ENCODE measurements at regions not wholly inside any gene's neighbourhood (a gene's known extent, or its start where the extent isn't known, plus 50 kb on each side); places are given as distances from the start of the nearest gene placed in this dataset.

GRCh38 chr18:33924576-33924975, 300.1 kb downstream of the NOL4 start (continued):
- no peak for TF ChIP-seq REST (IDR thresholded peaks at IDR 0.05; ENCODE audit: unreplicated experiment)
- no peak for TF ChIP-seq CTCF (conservative IDR thresholded peaks at IDR 0.05; ENCODE audit: low read depth in 2 of 2)
- no peak for TF ChIP-seq STAT1 (IDR thresholded peaks at IDR 0.05; ENCODE audit: unreplicated experiment)
- no peak for TF ChIP-seq POLR2AphosphoS5 (IDR thresholded peaks at IDR 0.05; ENCODE audit: low read depth)
- no peak for TF ChIP-seq NANOG (IDR thresholded peaks at IDR 0.05; ENCODE audit: borderline replicate concordance)
- no peak for TF ChIP-seq ZNF331 (CRISPR knock-in tag; IDR thresholded peaks at IDR 0.05; ENCODE audit: low read depth)
- no peak for TF ChIP-seq ZNF114 (CRISPR knock-in tag; IDR thresholded peaks at IDR 0.05)

GRCh38 chr18:33923980-33924379, 300.7 kb downstream of the NOL4 start:
- H3K4me1 Mint-ChIP-seq: no peaks in the 10 kb centered on the region
- Histone ChIP-seq H3K4me2 (no peak overlapping the region), H4K20me1 (replicated peaks; ENCODE audit: insufficient read depth) (no peaks in the 10 kb centered on the region), H3K79me2 (replicated peaks; ENCODE audit: insufficient read depth) (no peaks in the 10 kb centered on the region), H3K4me3 (no peak overlapping the region), H3K9me2 (ENCODE audit: insufficient read depth) (no peaks in the 10 kb centered on the region), H3K36me3 (ENCODE audit: insufficient read depth) (no peaks in the 10 kb centered on the region), H2AFZ (no peak overlapping the region), H3F3A (replicated peaks; ENCODE audit: low read depth) (no peaks in the 10 kb centered on the region), H3K27me3 (ENCODE audit: insufficient read depth) (no peaks in the 10 kb centered on the region), H3K4me1 (ENCODE audit: insufficient read depth) (no peaks in the 10 kb centered on the region), H3K27ac (ENCODE audit: low read depth) (no peak overlapping the region)
- H3K27ac Mint-ChIP-seq: no peak overlapping the region
- H3K4me3 Mint-ChIP-seq: no peak overlapping the region
- no peaks in the 10 kb centered on the region for H3K9me3 Mint-ChIP-seq
- ATAC-seq: no peak
- no peaks in the 10 kb centered on the region for H3K36me3 Mint-ChIP-seq (ENCODE audit: low read depth)
- no peaks in the 10 kb centered on the region for H3K27me3 Mint-ChIP-seq (ENCODE audit: insufficient read depth, low read depth, poor library complexity)
- DNase-seq (ENCODE audit: low spot score): no peak
- TF ChIP-seq POLR2AphosphoS5 (IDR thresholded peaks at IDR 0.05; ENCODE audit: low read depth) (no peak), ZNF114 (CRISPR knock-in tag; IDR thresholded peaks at IDR 0.05) (no peak), CTCF (conservative IDR thresholded peaks at IDR 0.05; ENCODE audit: low read depth in 2 of 2) (no peak), REST (IDR thresholded peaks at IDR 0.05; ENCODE audit: unreplicated experiment) (no peak)

Measured in GM23338 (cell line).